Urinary bladder (tissue), 3 donors: ENCODE measurements at regions not wholly inside any gene's neighbourhood (a gene's known extent, or its start where the extent isn't known, plus 50 kb on each side); places are given as distances from the start of the nearest gene placed in this dataset.

Source experiments
- DNase-seq: peaks from one replicate; pipeline ENCODE4 v3.0.0-alpha.2; 2015; ENCODE audit errors: extremely low spot score
- H3K27ac ChIP-seq: one replicate; pipeline ENCODE4 v1.5.1; 2013; ENCODE audit warnings: low read depth, mild to moderate bottlenecking, moderate library complexity
- H3K36me3 ChIP-seq: one replicate; pipeline ENCODE4 v1.6.1; 2013; ENCODE audit warnings: mild to moderate bottlenecking, moderate library complexity; ENCODE audit not compliant: insufficient read depth
- H3K4me1 ChIP-seq: one replicate; pipeline ENCODE4 v1.6.1; 2013; ENCODE audit warnings: mild to moderate bottlenecking, moderate library complexity; ENCODE audit not compliant: insufficient read depth
- H3K4me3 ChIP-seq: one replicate; pipeline ENCODE4 v1.5.1; 2013; ENCODE audit warnings: low read depth, low read length
- WGBS: extraction: QIAGEN DNeasy Blood & Tissue Kit; methylation state at CpG from one replicate; pipeline ENCODE4 v1.1.7; 2013; 5-methylcytosine and 5-hydroxymethylcytosine counted together
- donor health status: healthy with polysubstance abuse.
- donor health status: healthy.

DNA sequence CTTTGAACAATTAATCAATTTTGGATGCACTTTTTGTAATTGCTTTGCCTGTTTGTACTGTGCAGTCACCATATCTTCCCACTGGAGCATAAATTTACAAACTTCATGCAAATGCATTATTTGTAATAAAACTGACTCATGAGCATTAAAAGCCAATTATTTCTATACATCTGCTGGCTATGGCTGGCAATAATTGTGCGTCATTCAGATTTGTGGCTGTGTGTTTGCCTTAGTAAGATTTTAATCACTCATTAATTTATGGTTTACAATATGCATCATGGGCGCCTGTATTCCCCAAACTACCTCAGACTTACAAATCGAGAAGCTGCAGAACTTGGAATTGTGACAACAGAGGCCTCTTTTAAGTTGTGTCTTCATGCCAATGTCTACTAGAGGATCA is 132.4 kb upstream of the TRIB2 start:
- Histone ChIP-seq H3K36me3 (no peaks in the 10 kb centered on the region), H3K4me1 (no peaks in the 10 kb centered on the region), H3K27ac (no peak overlapping the region), H3K4me3 (no peak overlapping the region)
- peak; percentile 7 for DNase-seq
- WGBS: 87% methylated on average over 3 of the region's 3 CpGs

DNA sequence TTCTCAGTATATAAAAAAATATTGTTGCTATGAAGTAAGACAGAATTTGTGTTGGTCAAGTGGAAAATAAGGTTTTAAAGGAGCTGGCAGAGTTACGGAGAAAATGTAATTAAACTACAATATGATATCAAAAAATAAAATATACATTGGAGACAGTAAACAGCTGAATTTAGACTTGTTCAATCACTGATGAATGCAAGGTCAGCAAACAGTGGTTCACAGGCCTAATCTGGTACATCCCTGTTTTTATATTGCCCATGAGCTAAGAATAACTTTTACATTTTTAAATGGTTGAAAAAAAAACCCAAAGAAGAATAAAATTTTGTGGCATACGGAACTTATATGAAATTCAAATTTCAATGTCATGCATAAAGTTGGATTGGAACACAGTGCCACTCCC is 131.0 kb upstream of the TRIB2 start:
- no peaks in the 10 kb centered on the region for H3K4me1 ChIP-seq
- no peak for DNase-seq
- 87% methylated on average over 2 of the region's 2 CpGs for WGBS
- no peak overlapping the region for H3K4me3 ChIP-seq
- no peaks in the 10 kb centered on the region for H3K36me3 ChIP-seq
- H3K27ac ChIP-seq: no peak overlapping the region

DNA sequence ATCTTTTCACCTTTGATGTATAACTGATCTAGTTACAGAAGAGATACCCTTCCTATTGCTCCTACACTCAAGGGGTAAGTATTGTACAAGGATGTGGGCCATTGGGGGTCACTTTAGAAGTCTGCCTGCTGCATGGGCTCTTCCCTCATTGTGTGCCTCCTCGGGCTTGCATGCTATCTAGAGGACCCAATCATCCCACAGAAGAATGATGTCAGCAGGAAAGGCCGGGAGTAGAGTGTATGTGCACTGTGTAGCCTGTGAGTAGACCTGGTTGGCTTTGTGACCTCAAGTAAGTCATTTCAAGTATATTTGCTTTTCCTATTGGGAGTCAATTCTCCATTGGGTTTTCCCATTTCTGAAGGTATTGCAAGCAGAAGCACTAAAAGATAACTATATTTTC is 129.5 kb upstream of the TRIB2 start:
- Histone ChIP-seq H3K36me3 (no peaks in the 10 kb centered on the region), H3K4me3 (no peak overlapping the region), H3K4me1 (no peaks in the 10 kb centered on the region), H3K27ac (no peak overlapping the region)
- 90% methylated on average over 2 of the region's 2 CpGs for WGBS
- DNase-seq: no peak

DNA sequence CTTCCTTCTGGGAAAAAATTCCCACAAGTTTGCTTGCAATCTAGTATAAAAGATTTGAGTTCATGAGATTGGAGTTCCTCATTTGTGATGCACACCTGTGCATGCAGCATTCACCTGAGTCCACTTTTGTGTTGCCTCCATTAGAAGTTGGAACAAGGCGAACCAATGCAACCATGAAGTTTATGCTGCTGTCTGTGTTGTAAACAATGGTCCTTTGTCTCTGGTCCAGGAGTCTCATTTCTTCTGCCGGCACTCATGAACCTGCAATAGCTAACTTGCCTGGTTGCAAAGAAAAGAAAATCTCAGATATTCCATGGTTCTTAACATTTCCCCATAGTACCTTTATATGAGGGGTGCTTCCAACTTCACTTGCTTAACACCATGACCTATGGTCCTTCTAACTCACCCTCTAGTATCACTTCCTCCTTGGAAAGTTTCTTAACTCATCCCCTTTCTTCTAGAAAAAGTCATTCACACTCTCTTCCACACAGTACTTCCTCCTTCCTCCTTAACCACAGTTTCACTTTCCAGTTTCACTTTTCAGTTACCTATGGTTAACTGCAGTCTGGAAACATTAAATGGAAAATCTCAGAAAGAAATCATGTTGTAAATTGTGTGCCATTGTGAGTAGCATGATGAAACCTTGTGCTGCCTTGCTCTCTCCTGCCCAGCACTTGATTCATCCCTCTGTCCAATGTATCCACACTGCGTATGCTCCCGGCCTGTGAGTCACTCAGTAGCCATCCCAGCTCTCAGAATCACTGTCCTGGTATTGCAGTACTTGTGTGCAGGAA is 128.8 kb upstream of the TRIB2 start:
- 86% methylated on average over 4 of the region's 4 CpGs for WGBS
- H3K4me1 ChIP-seq: no peaks in the 10 kb centered on the region
- no peak overlapping the region for H3K4me3 ChIP-seq
- no peak for DNase-seq
- no peak overlapping the region for H3K27ac ChIP-seq
- H3K36me3 ChIP-seq: no peaks in the 10 kb centered on the region

DNA sequence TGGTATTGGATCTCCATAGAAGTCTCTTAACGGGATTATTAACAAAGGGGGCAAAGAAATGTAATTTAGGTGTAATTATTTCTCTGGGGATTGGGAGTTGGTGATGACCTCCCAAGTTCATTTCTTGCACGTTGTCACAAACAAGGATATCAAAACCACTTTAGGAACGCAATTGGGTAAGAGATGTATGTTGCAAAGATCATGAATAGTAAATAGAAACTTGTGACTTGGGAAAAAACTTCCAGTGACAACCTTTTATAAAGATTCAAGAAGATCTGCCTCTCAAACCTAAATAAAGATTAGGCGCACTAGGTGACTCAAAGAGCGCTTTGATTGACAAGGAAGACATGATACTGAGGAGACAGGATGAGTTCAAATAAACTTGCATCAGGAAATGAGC is 127.8 kb upstream of the TRIB2 start:
- no peak for DNase-seq
- H3K36me3 ChIP-seq: no peaks in the 10 kb centered on the region
- H3K4me1 ChIP-seq: no peaks in the 10 kb centered on the region
- H3K4me3 ChIP-seq: no peak overlapping the region
- no peak overlapping the region for H3K27ac ChIP-seq
- WGBS: 95% methylated on average over 5 of the region's 5 CpGs

DNA sequence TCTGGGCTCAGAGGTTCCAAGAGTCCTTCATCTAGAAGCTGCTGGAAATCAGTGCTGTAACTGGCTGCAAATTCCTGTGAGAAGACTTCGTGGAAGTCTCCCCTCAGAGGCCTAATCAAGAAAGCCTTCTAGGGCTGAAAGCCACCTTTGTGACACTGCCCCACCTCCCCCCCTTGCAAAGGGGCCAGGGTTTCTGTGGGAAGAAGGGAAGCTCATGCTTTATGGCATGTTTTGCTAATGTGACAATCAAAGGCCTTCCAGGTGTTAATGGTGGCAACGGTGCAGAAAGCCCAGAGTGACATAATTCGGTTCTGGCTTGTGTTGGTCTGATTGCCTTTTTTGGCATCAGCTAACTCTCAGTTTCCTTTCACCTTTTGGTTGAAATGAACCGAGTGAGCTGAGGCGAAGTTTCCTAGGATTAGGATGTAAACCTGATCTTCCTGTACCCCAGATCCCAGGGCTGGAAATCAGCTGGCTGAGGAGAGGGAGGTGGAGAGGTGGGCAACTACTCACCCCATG is 126.9 kb upstream of the TRIB2 start:
- no peaks in the 10 kb centered on the region for H3K36me3 ChIP-seq
- WGBS: 67% methylated on average over 5 of the region's 5 CpGs

DNA sequence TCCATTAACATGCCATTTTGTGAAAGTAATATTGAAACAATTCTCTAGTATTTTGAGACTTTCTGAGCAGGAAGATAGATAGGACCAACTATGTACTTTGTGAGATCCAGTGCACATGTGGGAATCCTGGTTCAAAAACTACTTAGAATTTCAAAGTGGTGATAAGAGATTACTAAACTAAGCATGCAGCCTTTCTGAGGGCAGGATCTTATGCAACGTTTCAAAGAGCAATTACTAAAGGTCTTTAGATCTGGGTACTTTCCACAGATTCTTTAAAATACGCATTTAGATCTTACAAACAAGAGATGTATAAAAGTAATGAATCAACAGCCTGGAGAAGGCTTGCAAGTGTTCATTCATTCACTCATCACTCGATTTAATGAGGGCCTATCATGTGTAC is 124.4 kb upstream of the TRIB2 start:
- no peak for DNase-seq
- H3K4me1 ChIP-seq: no peaks in the 10 kb centered on the region
- H3K4me3 ChIP-seq: no peak overlapping the region
- H3K27ac ChIP-seq: no peak overlapping the region
- 82% methylated on average over 3 of the region's 3 CpGs for WGBS
- no peaks in the 10 kb centered on the region for H3K36me3 ChIP-seq

More for the DNA sequence above, 126.9 kb upstream of the TRIB2 start:
- Histone ChIP-seq H3K27ac (no peak overlapping the region), H3K4me1 (no peaks in the 10 kb centered on the region), H3K4me3 (no peak overlapping the region)
- DNase-seq: no peak

DNA sequence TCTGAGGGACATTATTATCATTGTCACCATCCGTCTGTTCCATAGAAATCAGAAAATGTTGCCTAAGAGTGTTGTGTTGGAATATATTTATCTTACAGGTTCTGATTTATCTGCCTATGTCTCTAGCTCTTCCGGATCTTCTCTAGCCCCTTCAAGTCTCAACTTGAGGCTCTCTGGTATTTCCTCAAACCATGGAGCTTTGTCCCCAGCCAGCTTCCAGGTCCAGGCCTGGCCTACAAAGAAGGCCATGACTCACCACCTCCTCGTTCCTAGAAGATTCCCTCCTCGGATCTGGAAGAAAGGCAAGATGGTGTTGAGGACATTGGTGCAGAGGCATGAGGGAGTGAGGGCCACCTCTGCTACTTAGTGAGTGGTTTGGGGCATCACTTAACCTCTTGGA is 122.1 kb upstream of the TRIB2 start:
- Histone ChIP-seq H3K36me3 (no peaks in the 10 kb centered on the region), H3K27ac (no peak overlapping the region), H3K4me1 (no peaks in the 10 kb centered on the region), H3K4me3 (no peak overlapping the region)
- DNase-seq: no peak
- WGBS: 86% methylated on average over 4 of the region's 4 CpGs

DNA sequence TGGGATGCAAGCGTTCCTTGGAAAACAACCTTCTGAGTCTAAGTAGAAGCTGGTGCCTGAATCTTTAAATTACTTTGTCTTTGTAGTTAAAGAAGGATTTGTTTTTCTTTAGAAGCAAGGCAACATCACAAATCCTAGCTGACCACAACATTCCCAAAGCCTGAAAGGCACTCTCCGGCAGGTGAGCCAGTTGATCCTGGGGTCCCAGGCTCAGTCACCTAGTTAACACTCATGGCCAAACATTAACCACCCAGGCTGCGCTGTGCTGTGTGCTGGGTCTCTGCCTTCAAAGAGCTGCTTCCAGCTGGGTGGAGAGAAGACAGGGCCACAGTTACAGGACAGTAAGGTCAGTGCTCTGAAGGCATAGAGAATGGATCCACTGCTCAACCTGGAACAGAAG is 120.0 kb upstream of the TRIB2 start:
- Histone ChIP-seq H3K4me3 (no peak overlapping the region), H3K36me3 (no peaks in the 10 kb centered on the region), H3K4me1 (no peaks in the 10 kb centered on the region), H3K27ac (no peak overlapping the region)
- 98% methylated on average over 3 of the region's 3 CpGs for WGBS
- no peak for DNase-seq

DNA sequence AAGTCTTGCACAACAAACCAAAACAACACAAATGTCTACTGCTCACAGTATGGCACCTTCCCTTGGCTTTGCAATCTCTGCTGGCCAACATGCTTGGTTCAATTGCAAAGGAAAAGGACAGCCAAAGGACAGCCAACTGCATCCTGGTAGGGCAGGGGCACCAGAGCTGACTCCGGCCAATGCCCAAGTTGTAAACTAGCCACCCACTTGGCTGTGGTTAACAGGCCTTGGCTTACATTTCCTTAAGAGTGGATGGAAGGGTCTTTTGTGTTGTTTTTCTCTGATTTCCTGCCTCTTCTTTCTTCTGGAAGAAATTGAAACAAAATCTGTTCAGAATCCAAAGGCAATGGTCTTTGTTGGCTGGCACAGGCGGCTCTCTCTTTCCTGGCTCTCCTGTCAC is 119.1 kb upstream of the TRIB2 start:
- WGBS: 88% methylated on average over 2 of the region's 2 CpGs
- Histone ChIP-seq H3K27ac (no peak overlapping the region), H3K4me3 (no peak overlapping the region), H3K4me1 (no peaks in the 10 kb centered on the region), H3K36me3 (no peaks in the 10 kb centered on the region)
- no peak for DNase-seq

DNA sequence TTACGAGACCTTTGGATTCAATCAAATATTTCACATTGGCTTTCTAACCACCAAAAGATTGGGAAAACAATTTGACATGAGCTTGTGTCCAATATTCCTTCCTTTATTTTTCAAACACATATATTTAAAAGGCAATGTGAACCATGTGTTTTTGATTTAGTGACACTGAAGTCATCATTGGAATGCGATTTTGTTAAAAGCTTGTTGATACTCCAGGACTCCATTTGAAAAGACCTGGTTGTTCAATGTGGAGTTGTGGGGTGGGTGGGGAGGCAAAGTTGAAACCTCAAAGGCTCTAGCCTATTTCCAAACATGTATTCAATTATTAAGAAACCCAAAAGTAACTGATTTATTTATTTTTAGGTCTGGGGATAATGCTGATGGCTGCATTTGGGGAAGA is 114.1 kb upstream of the TRIB2 start:
- H3K36me3 ChIP-seq: no peaks in the 10 kb centered on the region
- no peak for DNase-seq
- no peaks in the 10 kb centered on the region for H3K4me1 ChIP-seq
- 76% methylated on average over 2 of the region's 2 CpGs for WGBS
- H3K4me3 ChIP-seq: no peak overlapping the region
- no peak overlapping the region for H3K27ac ChIP-seq

DNA sequence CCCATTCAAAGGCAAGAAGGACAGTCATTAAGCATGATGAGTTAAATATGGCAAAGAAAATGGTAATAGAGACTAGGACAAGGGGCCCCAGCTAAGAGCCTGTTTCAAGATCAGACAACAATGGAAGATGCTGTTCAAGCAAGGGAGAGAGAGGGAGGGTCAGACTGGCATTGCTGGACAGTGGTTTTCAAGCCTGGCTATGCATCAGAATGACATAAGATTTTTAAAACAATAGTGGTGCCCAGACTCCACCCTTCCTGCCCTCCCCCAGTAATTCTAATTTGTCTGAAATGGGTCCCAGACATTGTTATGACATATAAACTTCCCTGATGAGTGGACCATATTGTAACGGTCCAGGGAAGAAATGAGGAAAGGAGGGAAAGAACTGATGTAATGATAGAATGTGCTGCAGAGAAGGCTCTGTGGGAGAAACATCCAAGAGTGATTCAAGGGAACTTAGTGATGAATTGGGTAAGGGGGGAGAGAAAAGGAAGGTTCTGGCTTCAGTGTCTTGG is 112.9 kb upstream of the TRIB2 start:
- no peak overlapping the region for H3K27ac ChIP-seq
- no peak overlapping the region for H3K4me3 ChIP-seq
- no peaks in the 10 kb centered on the region for H3K4me1 ChIP-seq
- WGBS: 71% methylated on average over 1 of the region's 1 CpG
- no peak for DNase-seq
- H3K36me3 ChIP-seq: no peaks in the 10 kb centered on the region

DNA sequence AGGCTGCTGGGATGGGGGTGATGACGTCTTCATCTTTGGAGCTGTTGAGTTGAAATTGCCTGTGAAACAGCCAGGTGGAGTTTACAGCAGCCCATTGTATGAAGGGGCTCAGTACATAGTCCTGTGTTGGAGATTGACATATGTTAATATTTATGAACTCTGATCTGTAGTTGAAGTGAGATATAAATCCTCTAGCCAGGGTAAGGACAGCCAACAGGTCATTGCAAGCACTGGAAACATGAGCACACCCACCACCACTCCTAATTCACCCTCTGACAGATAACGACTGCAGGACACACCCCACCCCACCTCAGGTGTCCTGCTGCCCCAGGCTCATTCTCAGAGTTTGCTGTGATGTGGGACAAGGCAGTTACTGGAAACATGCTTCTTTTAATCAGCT is 112.4 kb upstream of the TRIB2 start:
- Histone ChIP-seq H3K36me3 (no peaks in the 10 kb centered on the region), H3K4me1 (no peaks in the 10 kb centered on the region), H3K4me3 (no peak overlapping the region), H3K27ac (no peak overlapping the region)
- DNase-seq: no peak
- 79% methylated on average over 2 of the region's 2 CpGs for WGBS

DNA sequence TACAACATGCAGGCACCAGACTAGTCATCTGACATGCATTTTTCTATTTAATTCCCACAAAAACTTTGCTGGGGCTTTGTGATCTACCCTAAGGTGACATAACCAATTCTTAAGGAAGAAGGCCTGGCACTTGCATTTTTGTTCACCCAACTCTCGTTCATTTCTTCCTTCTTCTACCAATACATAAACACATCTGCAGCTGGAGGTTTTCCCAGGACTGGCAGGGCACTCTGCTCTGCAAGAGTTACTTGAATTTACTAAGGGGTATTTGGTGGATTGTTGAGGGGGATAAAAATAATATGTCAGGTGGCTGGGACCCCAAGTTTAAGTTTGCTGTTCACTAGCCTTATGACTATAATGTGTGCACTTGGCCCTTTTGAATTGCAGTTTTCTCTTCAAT is 111.4 kb upstream of the TRIB2 start:
- 69% methylated on average over 1 of the region's 1 CpG for WGBS
- H3K4me1 ChIP-seq: no peaks in the 10 kb centered on the region
- H3K36me3 ChIP-seq: no peaks in the 10 kb centered on the region
- no peak overlapping the region for H3K4me3 ChIP-seq
- H3K27ac ChIP-seq: no peak overlapping the region
- DNase-seq: no peak
